T-cell (primary cell): ENCODE measurements at regions not wholly inside any gene's neighbourhood (a gene's known extent, or its start where the extent isn't known, plus 50 kb on each side); places are given as distances from the start of the nearest gene placed in this dataset.

Source experiments
- ATAC-seq, 4 experiments: fragments of 200-7000 bp in 3 of 4; fragments of 150-1000 bp in 1 of 4; cut with Tn5 transposase; replicated peaks in 1 of 4; 1 replicate in 3 of 4; 2 replicates in 1 of 4; pipeline ENCODE4 v1.10.0; 2021; ENCODE audit warnings: moderate library complexity in 3 of 4, mild to moderate bottlenecking in 2 of 4, moderate number of reproducible peaks in 1 of 4
- CTCF ChIA-PET, 2 donors: fragments of 300-600 bp; sonication (Branson Sonifier 250); formaldehyde crosslinking; loops; one replicate each; lab custom pipeline; 2022; ENCODE audit warnings: antibody characterized with exemption in 2 of 2; lab: Charles Lee
- POLR2A ChIA-PET, 2 donors: fragments of 300-600 bp; sonication (Branson Sonifier 250); formaldehyde crosslinking; loops; one replicate each; lab custom pipeline; 2022; ENCODE audit warnings: antibody characterized with exemption in 2 of 2; lab: Charles Lee
- DNase-seq, 35 experiments: peaks; one replicate each; pipeline versions ENCODE4 v3.0.0 to v3.0.0-alpha.2; 2013 to 2023
- H3K27ac ChIP-seq: one replicate; pipeline ENCODE4 v1.5.1; 2013; ENCODE audit warnings: low read length
- H3K27me3 ChIP-seq, 2 experiments: replicated peaks in 1 of 2; 1 replicate in 1 of 2; 2 replicates in 1 of 2; pipeline versions ENCODE4 v1.6.1 to v1.7.0; 2013; ENCODE audit warnings: low read length in 1 of 2, mixed read lengths in 1 of 2; ENCODE audit not compliant: control insufficient read depth in 2 of 2, insufficient read depth in 2 of 2; ENCODE audit errors: extremely low read depth in 1 of 2
- H3K36me3 ChIP-seq, 2 donors: 1 replicate in 1 of 2; 2 replicates in 1 of 2; pipeline versions ENCODE4 v1.6.1 to v1.7.0; 2013; ENCODE audit warnings: low read length in 1 of 2; ENCODE audit not compliant: control insufficient read depth in 2 of 2, insufficient read depth in 1 of 2; ENCODE audit errors: extremely low read depth in 1 of 2
- H3K4me1 ChIP-seq, 2 experiments: 1 replicate in 1 of 2; 2 replicates in 1 of 2; pipeline versions ENCODE4 v1.6.1 to v1.7.0; 2013; ENCODE audit warnings: low read length in 2 of 2, mixed read lengths in 1 of 2; ENCODE audit not compliant: insufficient read depth in 2 of 2, control insufficient read depth in 1 of 2; ENCODE audit errors: extremely low read depth in 1 of 2
- H3K4me3 ChIP-seq, 2 donors: 1 replicate in 1 of 2; 2 replicates in 1 of 2; pipeline versions ENCODE4 v1.5.1 to v1.7.0; 2013; ENCODE audit warnings: mild to moderate bottlenecking in 2 of 2, low read length in 1 of 2, moderate library complexity in 1 of 2; ENCODE audit not compliant: control insufficient read depth in 1 of 2; ENCODE audit errors: extremely low read depth in 1 of 2
- H3K9me3 ChIP-seq: 2 replicates; pipeline ENCODE4 v1.7.0; 2013
- H3K27ac Mint-ChIP-seq, 2 donors: one replicate each; pipeline ENCODE4 v1.8.0; 2020 to 2021; ENCODE audit warnings: mild to moderate bottlenecking in 2 of 2, mixed read lengths in 2 of 2
- H3K27me3 Mint-ChIP-seq, 2 donors: one replicate each; pipeline ENCODE4 v1.8.0; 2021 to 2022; ENCODE audit warnings: mixed read lengths in 2 of 2
- H3K36me3 Mint-ChIP-seq: one replicate; pipeline ENCODE4 v1.8.0; 2021; ENCODE audit warnings: mixed read lengths
- H3K4me1 Mint-ChIP-seq, 3 donors: one replicate each; pipeline ENCODE4 v1.8.0; 2020 to 2022; ENCODE audit warnings: mixed read lengths in 3 of 3, mild to moderate bottlenecking in 1 of 3
- H3K4me3 Mint-ChIP-seq, 3 donors: one replicate each; pipeline ENCODE4 v1.8.0; 2020 to 2022; ENCODE audit warnings: mild to moderate bottlenecking in 3 of 3, mixed read lengths in 3 of 3, moderate library complexity in 3 of 3
- H3K9me3 Mint-ChIP-seq, 3 donors: one replicate each; pipeline ENCODE4 v1.8.0; 2020 to 2022; ENCODE audit warnings: mixed read lengths in 3 of 3
- WGBS: methylation state at CpG from one replicate; pipeline ENCODE4 v1.1.5; 2013; ENCODE audit warnings: missing lambda C conversion rate; ENCODE audit not compliant: insufficient coverage; 5-methylcytosine and 5-hydroxymethylcytosine counted together

DNA sequence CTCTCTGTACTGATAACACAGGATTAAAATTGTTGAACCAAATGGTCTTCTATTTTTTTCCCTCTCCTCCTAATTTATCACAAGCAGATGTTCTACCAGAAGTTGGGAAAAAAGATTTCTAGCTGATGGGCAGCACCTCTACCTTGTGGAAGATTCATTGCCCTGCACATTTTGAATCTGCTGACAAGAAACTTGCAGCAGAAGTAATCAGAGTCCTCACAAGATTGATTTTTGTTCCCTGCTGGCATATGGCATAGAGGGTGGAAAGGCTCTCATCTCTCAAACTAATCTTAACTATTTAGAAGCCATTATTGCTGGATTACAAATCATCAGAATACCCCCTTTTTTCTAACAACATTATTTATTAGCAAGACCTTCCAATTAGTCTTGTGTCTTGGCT, 148.9 kb upstream of the MEIS2 start:
- no peaks in the 10 kb centered on the region for H3K36me3 ChIP-seq
- ChIA-PET POLR2A (no interaction called here), CTCF (no interaction called here)
- H3K27ac ChIP-seq = no peak overlapping the region
- H3K4me3 ChIP-seq = no peak overlapping the region
- H3K27me3 ChIP-seq = no peaks in the 10 kb centered on the region
- H3K4me1 ChIP-seq = no peaks in the 10 kb centered on the region
- DNase-seq (no peak), ATAC-seq (no peak)
- H3K36me3 Mint-ChIP-seq = no peaks in the 10 kb centered on the region
- no peaks in the 10 kb centered on the region for H3K4me1 Mint-ChIP-seq
- H3K27me3 Mint-ChIP-seq = no peaks in the 10 kb centered on the region
- H3K27ac Mint-ChIP-seq = no peak overlapping the region
- peaks cover 0 to 2% (median 0%) of the 10 kb centered on the region in 3 donors for H3K9me3 Mint-ChIP-seq
- H3K4me3 Mint-ChIP-seq = no peak overlapping the region
- H3K9me3 ChIP-seq = no peaks in the 10 kb centered on the region

DNA sequence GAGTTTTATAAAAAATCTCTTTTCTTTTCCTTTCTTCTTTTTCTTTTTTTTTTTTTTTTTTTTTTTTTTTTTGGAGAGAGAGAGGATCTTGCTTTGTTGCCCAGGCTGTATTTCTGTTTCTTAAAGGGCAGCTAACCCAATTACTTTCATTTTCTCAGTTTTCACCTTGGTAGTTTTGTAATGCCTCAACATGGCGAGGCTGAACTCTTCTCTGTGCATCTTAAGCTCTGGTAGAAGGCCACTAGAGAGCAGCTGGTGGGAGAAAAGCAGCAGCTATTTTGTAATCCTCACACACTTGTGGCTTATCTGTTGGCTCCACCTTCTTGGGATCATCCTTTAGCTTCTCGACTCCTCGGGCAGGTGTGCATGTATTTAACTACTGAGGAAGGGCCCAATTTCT, 152.2 kb upstream of the MEIS2 start:
- Histone ChIP-seq H3K4me1 (no peaks in the 10 kb centered on the region), H3K36me3 (no peaks in the 10 kb centered on the region), H3K27ac (no peak overlapping the region), H3K9me3 (no peaks in the 10 kb centered on the region), H3K27me3 (no peaks in the 10 kb centered on the region), H3K4me3 (no peak overlapping the region)
- Mint-ChIP-seq H3K9me3 (peaks cover 0 to 2% (median 0%) of the 10 kb centered on the region in 3 donors), H3K27me3 (no peaks in the 10 kb centered on the region), H3K27ac (no peak overlapping the region), H3K36me3 (no peaks in the 10 kb centered on the region), H3K4me3 (no peak overlapping the region), H3K4me1 (no peaks in the 10 kb centered on the region)
- POLR2A ChIA-PET = no interaction called here
- ATAC-seq (no peak), DNase-seq (no peak)
- 94% methylated on average over 2 of the region's 3 CpGs for WGBS
- CTCF ChIA-PET = no interaction called here

DNA sequence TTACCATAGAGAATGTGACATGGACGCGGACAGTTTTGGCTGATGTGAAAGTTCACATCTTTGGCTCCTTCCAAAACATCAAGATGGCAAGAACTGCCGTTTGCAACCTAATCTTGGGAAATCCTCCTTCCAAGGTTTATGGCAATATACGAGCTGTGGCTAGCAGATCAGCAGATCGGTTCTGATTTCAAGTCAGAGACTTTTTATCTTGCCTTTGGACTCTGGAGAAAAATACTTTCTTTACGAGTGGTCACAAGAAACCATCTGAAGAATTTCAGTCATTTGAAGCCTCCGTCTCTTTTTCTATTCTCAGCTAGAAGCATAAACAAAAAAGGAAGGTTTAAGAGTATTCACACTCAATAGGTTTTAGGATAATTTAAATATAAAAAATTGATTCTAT, 153.5 kb upstream of the MEIS2 start:
- Mint-ChIP-seq H3K27me3 (no peaks in the 10 kb centered on the region), H3K36me3 (no peaks in the 10 kb centered on the region), H3K9me3 (peaks cover 0 to 4% (median 2%) of the 10 kb centered on the region in 3 donors), H3K4me1 (no peaks in the 10 kb centered on the region), H3K27ac (no peak overlapping the region), H3K4me3 (no peak overlapping the region)
- ATAC-seq (no peak), DNase-seq (no peak)
- ChIA-PET CTCF (interaction anchor here in 1 of 2 donors (0.6 kb wide), 1 partner anchor 10 kb away, joined by 6 read pairs; no protein-coding TSS in a partner anchor), POLR2A (no interaction called here)
- 79% methylated on average over 3 of the region's 7 CpGs for WGBS
- Histone ChIP-seq H3K9me3 (no peaks in the 10 kb centered on the region), H3K4me3 (no peak overlapping the region), H3K27me3 (no peaks in the 10 kb centered on the region), H3K27ac (no peak overlapping the region), H3K4me1 (no peaks in the 10 kb centered on the region), H3K36me3 (no peaks in the 10 kb centered on the region)

DNA sequence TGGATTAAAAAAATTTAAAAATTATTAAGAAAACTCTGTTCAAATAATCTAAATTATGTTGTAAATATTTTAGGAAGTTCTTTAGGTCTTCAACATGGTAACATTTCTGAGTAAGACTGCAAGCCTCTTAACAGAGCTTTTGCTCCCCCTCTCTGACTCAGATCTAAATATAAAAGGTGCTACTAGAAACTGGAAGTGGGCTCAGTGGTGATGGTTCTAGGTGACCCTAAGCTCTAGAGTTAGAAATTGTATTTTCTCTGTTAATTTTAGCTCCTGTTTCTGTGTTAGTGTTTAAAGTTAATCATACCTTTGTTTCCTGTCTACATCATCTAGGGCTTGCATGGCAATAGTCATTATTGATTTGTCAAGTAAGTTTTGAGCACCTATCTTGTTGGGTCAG, 159.9 kb upstream of the MEIS2 start:
- Mint-ChIP-seq H3K36me3 (no peaks in the 10 kb centered on the region), H3K4me3 (no peak overlapping the region), H3K4me1 (no peaks in the 10 kb centered on the region), H3K27me3 (no peaks in the 10 kb centered on the region), H3K9me3 (peaks cover 2 to 4% (median 3%) of the 10 kb centered on the region in 3 donors), H3K27ac (no peak overlapping the region)
- Histone ChIP-seq H3K36me3 (no peaks in the 10 kb centered on the region), H3K9me3 (no peaks in the 10 kb centered on the region), H3K27me3 (no peaks in the 10 kb centered on the region), H3K4me3 (no peak overlapping the region), H3K27ac (no peak overlapping the region), H3K4me1 (no peaks in the 10 kb centered on the region)
- POLR2A ChIA-PET = interaction anchor here in 1 of 2 donors (0.7 kb wide), 1 partner anchor 67 kb away, joined by 3 read pairs; no protein-coding TSS in a partner anchor
- DNase-seq (no peak), ATAC-seq (no peak)
- CTCF ChIA-PET = no interaction called here

DNA sequence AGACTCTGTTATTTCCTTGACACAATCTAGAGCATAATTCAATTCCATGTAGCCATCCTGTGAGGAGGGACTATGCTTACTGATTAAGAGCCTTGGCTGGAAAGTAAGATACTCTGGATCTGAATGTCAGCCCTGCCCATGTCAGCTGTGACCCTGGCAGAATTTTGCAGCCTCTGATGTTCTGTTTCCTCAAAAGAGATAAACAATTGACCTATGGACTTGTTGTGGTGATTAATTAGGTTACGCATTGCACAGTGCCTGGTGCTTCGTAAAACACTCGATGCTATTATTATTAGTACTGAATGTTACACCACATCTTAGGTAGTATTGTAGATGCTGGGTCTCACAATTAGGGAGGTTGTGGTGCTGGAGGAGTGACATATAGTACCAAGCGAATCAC, 161.3 kb upstream of the MEIS2 start:
- H3K4me3 Mint-ChIP-seq = no peak overlapping the region
- Histone ChIP-seq H3K4me1 (no peaks in the 10 kb centered on the region), H3K27me3 (no peaks in the 10 kb centered on the region), H3K9me3 (no peaks in the 10 kb centered on the region), H3K27ac (no peak overlapping the region), H3K36me3 (no peaks in the 10 kb centered on the region), H3K4me3 (no peak overlapping the region)
- WGBS = 67% methylated on average over 1 of the region's 4 CpGs
- DNase-seq (no peak), ATAC-seq (no peak)
- no peaks in the 10 kb centered on the region for H3K36me3 Mint-ChIP-seq
- H3K27ac Mint-ChIP-seq = no peak overlapping the region
- ChIA-PET CTCF (no interaction called here), POLR2A (no interaction called here)
- peaks cover 2 to 4% (median 3%) of the 10 kb centered on the region in 3 donors for H3K9me3 Mint-ChIP-seq
- H3K27me3 Mint-ChIP-seq = no peaks in the 10 kb centered on the region
- H3K4me1 Mint-ChIP-seq = no peaks in the 10 kb centered on the region

DNA sequence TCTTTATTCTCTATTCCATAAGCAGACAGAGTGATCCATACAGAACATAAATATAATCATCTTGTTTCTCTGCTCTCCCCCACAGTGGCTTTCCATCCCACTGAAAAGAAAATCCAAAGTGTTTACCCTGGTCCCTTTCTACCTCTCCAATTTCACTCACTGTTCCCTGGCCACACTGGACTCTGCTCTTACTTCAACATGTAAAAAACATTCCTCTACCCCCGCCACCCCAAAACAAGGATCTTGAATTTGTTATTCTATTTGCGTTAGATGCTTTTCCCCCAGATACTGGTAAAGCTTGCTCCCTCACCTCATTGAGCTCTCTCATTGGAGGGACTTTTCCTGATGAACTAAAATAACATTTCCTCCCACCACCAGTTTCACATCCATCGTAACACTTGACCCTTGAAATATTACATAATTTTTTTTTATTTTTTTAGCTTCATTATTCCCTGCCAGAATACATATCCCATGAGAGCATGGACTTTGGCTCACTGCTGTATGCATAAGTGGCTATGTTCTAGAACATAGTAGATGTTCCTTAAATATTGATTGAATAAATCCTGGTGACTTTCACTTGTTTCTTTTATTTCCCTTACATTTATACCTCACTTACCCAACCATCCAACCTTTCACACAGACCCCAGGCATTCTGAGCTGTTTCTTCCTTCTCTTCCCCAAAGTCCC, 162.7 kb upstream of the MEIS2 start:
- no peak overlapping the region for H3K27ac Mint-ChIP-seq
- no peaks in the 10 kb centered on the region for H3K36me3 Mint-ChIP-seq
- Histone ChIP-seq H3K4me3 (no peak overlapping the region), H3K27ac (no peak overlapping the region), H3K9me3 (no peaks in the 10 kb centered on the region), H3K36me3 (no peaks in the 10 kb centered on the region), H3K27me3 (no peaks in the 10 kb centered on the region), H3K4me1 (no peaks in the 10 kb centered on the region)
- DNase-seq (no peak), ATAC-seq (no peak)
- H3K9me3 Mint-ChIP-seq = peaks cover 2 to 3% (median 2%) of the 10 kb centered on the region in 3 donors
- ChIA-PET CTCF (interaction anchor here in 1 of 2 donors (0.6 kb wide), 1 partner anchor 1097 kb away, joined by 3 read pairs; no protein-coding TSS in a partner anchor), POLR2A (interaction anchor here in 1 of 2 donors (0.6 kb wide), 1 partner anchor 896 kb away, joined by 3 read pairs; no protein-coding TSS in a partner anchor)
- H3K4me3 Mint-ChIP-seq = no peak overlapping the region
- WGBS = 80% methylated on average over 3 of the region's 3 CpGs
- no peaks in the 10 kb centered on the region for H3K4me1 Mint-ChIP-seq
- H3K27me3 Mint-ChIP-seq = no peaks in the 10 kb centered on the region
